MG63 (cell line): ENCODE measurements at regions not wholly inside any gene's neighbourhood (a gene's known extent, or its start where the extent isn't known, plus 50 kb on each side); places are given as distances from the start of the nearest gene placed in this dataset.
"Not testable (repeated sequence)": the region's sequence is repeated elsewhere in the genome, so short reads cannot be mapped to it uniquely, and the experiment has no call there.

Experiments used
- DNase-seq: peaks from one replicate; pipeline ENCODE4 v3.0.0-alpha.2; 2020
- H3K27me3 ChIP-seq: fragments of 250-450 bp; sonication (Bioruptor Pico); 2 replicates; pipeline ENCODE4 v1.5.1; 2020; ENCODE audit warnings: mild to moderate bottlenecking, moderate library complexity
- H3K36me3 ChIP-seq: fragments of 250-450 bp; sonication (Bioruptor Pico); 2 replicates; pipeline ENCODE4 v1.5.1; 2020; ENCODE audit warnings: mild to moderate bottlenecking, moderate library complexity
- H3K4me3 ChIP-seq: fragments of 250-450 bp; sonication (Bioruptor Pico); 2 replicates; pipeline ENCODE4 v1.5.1; 2020; ENCODE audit warnings: mild to moderate bottlenecking, moderate library complexity
- H3K9me3 ChIP-seq: fragments of 250-450 bp; sonication (Bioruptor Pico); 2 replicates; pipeline ENCODE4 v1.5.1; 2020; ENCODE audit warnings: mild to moderate bottlenecking, moderate library complexity

- not testable (repeated sequence) for DNase-seq, H3K27me3 ChIP-seq, H3K36me3 ChIP-seq, H3K4me3 ChIP-seq, H3K9me3 ChIP-seq
These were observed 158.1 kb downstream of the NPIPB11 start for GRCh38 chr16:29248306-29248939.

- not testable (repeated sequence) for H3K4me3 ChIP-seq, H3K9me3 ChIP-seq, H3K27me3 ChIP-seq, H3K36me3 ChIP-seq, DNase-seq
These were observed 160.4 kb downstream of the NPIPB11 start for GRCh38 chr16:29246091-29246490.

GRCh38 chr16:29237971-29238370 lies 168.5 kb downstream of the NPIPB11 start:
- Histone ChIP-seq H3K4me3 (no peak overlapping the region), H3K9me3 (no peaks in the 10 kb centered on the region), H3K27me3 (no peaks in the 10 kb centered on the region), H3K36me3 (no peaks in the 10 kb centered on the region)
- no peak for DNase-seq

- not testable (repeated sequence) for H3K9me3 ChIP-seq, H3K27me3 ChIP-seq, DNase-seq, H3K4me3 ChIP-seq, H3K36me3 ChIP-seq
These were observed 169.0 kb downstream of the NPIPB11 start for GRCh38 chr16:29237495-29237894.

DNA sequence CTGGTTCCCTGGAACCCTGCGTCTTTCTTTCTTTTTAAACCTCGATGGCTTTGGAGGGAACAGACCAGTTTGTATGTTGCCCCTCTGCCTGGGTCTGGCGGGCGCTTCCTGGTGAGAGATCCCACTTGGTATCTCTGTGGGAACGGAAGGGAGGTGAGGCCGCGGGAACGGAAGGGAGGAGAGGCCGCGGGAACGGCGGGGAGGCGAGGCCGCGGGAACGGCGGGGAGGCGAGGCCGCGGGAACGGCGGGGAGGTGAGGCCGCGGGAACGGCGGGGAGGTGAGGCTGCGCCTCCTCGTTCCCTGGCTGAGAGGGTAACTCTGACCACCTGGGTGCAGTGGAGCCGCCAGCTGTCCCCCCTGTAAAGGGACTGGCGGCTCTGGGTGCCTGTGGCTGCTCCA lies 169.5 kb downstream of the NPIPB11 start:
- not testable (repeated sequence) for DNase-seq

DNA sequence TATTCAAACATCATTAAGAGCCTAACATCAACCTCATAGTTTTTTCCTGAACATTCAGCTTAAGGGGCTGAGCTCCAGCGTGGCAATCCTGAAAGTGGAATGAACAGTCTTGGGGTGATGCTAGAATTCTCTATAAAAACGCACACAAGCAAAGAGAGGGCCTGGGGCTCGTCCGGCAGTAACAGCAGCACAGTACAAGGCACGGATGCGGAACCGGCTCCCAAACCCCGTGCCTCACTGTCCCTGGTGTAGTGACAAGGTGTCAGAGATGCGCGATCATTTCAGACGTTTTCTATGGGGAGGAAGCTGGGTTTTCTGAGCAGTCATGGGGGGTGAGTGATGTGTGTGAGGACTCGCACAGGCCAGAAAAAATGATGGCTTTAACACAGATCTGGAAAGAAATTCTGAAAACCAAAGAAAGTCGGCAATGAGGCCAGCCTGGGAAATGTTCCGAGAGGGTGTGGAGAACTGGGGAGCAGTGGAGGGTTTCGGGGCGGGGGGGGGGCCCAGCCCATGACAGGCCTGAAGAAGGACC lies 170.6 kb downstream of the NPIPB11 start:
- not testable (repeated sequence) for H3K36me3 ChIP-seq, H3K9me3 ChIP-seq, H3K27me3 ChIP-seq, DNase-seq, H3K4me3 ChIP-seq

More for the DNA sequence above, 169.5 kb downstream of the NPIPB11 start:
- H3K27me3 ChIP-seq, H3K36me3 ChIP-seq, H3K4me3 ChIP-seq, H3K9me3 ChIP-seq: not testable (repeated sequence)

- not testable (repeated sequence) for DNase-seq, H3K27me3 ChIP-seq, H3K9me3 ChIP-seq, H3K4me3 ChIP-seq, H3K36me3 ChIP-seq
These were observed 171.8 kb downstream of the NPIPB11 start for GRCh38 chr16:29234536-29235275.

DNA sequence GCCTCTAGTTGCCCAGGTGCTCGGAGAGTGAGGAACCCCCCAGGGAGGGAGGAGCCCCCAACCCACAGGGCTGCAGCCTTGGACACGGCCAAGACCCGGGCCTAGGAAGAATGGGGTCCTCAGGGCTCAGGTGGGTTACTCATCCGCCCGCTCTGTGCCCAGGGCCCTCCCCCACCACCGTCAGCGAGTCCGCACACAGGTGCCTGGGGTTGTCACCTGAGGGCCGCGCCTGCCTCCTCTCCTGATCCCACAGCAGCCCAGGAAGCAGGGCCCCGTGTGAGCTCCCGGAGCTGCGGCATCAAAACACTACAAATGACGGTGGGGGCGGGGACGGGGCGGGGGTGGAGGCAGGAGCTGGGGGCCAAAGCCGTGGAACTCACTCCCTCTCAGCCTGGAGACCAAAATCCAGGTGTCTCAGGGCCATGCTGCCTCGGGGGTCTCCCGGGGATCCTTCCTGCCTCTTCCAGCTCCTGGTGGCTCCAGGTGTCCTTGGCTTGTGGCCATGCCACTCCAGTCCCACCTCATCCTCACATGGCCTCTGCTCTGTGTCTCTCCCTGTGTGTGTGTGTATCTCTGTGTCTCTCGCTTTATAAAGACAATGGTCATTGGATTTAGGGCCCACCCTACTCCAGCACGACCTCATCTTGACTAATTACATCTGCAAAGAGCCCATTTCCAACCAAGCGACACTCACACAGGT lies 172.7 kb downstream of the NPIPB11 start:
- H3K4me3 ChIP-seq, H3K36me3 ChIP-seq, H3K9me3 ChIP-seq, H3K27me3 ChIP-seq, DNase-seq: not testable (repeated sequence)

DNA sequence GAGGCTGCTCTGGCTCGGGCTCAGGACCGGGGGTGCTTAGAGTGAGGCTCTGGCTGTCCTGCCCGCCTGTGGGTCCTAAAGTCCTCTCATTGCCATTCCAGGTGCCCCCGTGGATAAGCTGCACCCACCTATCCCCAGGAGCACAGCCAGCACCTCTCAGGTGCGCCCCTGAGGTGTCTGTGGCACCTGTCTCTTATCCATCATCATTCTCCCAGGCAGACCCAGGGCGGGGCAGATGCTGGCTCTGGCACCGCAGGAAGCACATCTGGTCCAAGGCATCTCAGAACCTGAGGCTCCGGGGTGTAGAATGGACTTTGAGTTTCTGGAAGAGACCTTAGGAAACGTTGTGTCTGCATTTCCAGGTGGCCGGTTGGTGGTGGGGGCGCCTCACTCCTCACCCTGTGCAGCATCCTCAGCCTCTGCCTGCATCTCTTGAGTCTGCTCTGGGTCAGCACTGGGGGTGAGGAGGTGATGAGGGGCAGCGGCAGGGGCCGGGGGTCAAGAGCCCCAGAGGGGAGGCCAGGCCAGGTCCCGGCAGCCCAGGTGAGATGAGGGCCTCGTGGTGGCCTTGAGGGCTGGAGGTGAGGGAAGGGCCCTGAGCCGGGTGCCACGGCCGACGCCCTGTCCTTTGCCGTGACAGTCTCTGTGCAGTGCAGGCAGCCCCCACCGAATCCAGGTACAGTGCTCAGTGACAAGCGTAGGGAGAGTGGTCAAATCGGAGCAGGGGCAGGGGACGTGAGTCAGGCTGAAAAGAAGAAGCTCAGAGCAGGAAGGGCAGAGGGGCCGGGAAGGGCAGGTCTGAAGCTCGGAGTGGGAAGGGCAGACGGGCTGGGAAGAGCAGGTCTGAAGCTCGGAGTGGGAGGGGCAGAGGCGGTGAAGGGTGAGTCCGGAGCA lies 173.5 kb downstream of the NPIPB11 start:
- Histone ChIP-seq H3K9me3 (no peaks in the 10 kb centered on the region), H3K36me3 (no peaks in the 10 kb centered on the region), H3K4me3 (no peak overlapping the region), H3K27me3 (no peaks in the 10 kb centered on the region)
- DNase-seq: no peak

GRCh38 chr16:29232160-29232705 lies 174.3 kb downstream of the NPIPB11 start:
- DNase-seq, H3K36me3 ChIP-seq, H3K9me3 ChIP-seq: not testable (repeated sequence)

DNA sequence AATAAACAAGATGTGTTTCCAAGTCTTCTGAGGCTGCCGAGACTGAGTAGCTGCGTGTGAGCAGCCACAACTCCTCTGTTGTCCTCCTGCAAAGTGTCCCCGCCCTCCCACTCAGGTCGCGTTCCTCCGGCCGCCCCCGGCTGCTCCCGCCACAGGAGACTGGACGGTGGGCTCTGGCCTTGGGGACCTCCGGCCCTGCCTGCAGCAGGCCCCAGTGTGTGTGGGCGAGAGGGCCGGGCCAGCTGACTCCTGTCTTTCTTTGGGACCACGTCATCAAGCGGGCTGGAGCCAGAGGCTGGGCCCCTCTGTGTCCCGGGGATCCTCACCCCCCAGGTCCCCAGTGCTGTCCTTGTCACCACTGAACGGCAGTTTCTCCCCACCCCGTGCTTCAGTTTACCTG lies 175.3 kb downstream of the NPIPB11 start:
- Histone ChIP-seq H3K9me3 (no peaks in the 10 kb centered on the region), H3K4me3 (no peak overlapping the region), H3K27me3 (no peaks in the 10 kb centered on the region), H3K36me3 (no peaks in the 10 kb centered on the region)
- DNase-seq: no peak

More at GRCh38 chr16:29232160-29232705, 174.3 kb downstream of the NPIPB11 start:
- H3K27me3 ChIP-seq, H3K4me3 ChIP-seq: not testable (repeated sequence)

DNA sequence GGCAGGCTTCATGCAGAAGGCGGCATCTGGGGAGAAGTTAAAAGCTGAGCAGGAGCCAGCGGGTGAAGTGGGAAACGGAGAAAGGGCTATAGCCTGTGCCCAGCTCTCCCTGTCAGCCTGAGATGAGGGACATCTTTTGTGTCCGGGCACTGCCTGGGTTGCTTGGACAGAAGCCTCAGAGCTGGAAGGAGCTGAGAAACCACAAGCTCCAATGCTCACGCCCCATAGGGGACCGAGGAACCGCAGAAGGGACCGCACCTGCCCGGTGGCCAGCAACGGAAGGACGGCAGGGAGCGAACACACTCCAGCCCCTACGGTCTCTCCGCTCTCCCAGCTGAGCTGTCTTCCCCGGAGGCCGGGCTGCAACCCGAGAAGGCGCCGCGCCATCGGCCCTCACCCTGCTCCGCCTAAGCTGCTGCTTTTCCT lies 175.8 kb downstream of the NPIPB11 start:
- Histone ChIP-seq H3K27me3 (no peaks in the 10 kb centered on the region), H3K36me3 (no peaks in the 10 kb centered on the region), H3K9me3 (no peaks in the 10 kb centered on the region), H3K4me3 (no peak overlapping the region)
- DNase-seq: no peak

DNA sequence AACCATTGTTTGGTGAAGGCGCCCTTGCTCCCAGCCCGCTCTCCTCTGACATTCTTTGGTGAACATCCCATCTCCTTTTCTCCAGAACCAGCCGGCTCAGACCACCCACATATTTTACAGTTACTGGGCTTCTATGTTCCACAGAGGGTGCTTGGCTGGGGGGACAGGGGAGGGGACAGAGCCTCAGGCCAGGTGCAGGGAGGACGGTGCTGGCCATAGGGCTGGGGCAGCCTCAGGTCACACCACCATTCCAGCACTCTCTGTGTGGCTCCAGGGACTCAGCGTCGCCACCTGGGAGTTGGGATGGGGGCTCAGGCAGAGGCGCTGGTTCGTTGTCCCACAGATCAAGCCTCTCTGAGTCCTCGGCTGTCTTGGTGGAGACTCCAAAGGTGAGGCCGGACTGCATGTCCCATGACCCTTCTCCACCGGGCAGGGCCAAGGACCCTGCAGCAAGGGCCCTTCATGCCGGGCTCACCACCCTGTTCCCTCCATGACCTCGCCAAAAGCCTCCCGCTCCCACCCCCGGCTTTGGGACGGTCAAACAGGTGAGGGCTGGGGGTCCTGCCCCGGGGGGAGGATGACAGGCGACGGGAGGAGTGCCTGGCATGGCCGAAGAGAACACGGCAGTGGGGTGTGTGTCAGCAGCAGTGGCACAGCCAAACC lies 176.4 kb downstream of the NPIPB11 start:
- DNase-seq, H3K27me3 ChIP-seq: not testable (repeated sequence)

DNA sequence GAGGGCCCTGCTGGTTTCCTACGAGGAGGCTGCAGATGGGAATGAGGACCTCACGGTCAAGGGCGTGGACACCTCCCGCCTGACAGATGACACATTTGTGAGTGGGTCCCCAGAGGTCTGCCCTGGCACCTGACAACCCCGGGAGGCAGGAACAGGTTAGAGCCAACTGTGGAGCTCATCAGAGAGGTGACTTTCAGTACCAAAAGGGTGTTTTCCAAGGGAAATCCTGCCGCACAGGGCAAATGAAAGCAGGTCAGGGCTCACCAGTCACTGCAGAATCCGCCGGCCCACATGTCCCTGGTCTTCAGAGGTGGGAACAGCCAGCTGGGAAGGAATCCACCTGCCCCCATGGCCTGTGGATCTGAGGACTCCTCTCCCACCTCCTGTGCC lies 176.9 kb downstream of the NPIPB11 start:
- H3K36me3 ChIP-seq, H3K4me3 ChIP-seq, H3K9me3 ChIP-seq, DNase-seq, H3K27me3 ChIP-seq: not testable (repeated sequence)

More for the DNA sequence above, 176.4 kb downstream of the NPIPB11 start:
- H3K9me3 ChIP-seq, H3K4me3 ChIP-seq, H3K36me3 ChIP-seq: not testable (repeated sequence)

GRCh38 chr16:29228664-29229611 lies 177.6 kb downstream of the NPIPB11 start:
- not testable (repeated sequence) for H3K27me3 ChIP-seq, DNase-seq

More at GRCh38 chr16:29228664-29229611, 177.6 kb downstream of the NPIPB11 start:
- not testable (repeated sequence) for H3K9me3 ChIP-seq, H3K36me3 ChIP-seq, H3K4me3 ChIP-seq
